CMK (cell line): ENCODE measurements at regions not wholly inside any gene's neighbourhood (a gene's known extent, or its start where the extent isn't known, plus 50 kb on each side); places are given as distances from the start of the nearest gene placed in this dataset.

ENCODE experiments used
- DNase-seq: peaks from one replicate; pipeline ENCODE4 v3.0.0-alpha.2; 2010; ENCODE audit warnings: low read depth

- DNase-seq, result no peak
Observed at GRCh38 chr5:73291873-73292272, 118.9 kb downstream of the TMEM174 start.

- DNase-seq, result no peak
Observed at GRCh38 chr5:73290242-73290641, 117.2 kb downstream of the TMEM174 start.

- DNase-seq, result no peak
Observed at GRCh38 chr5:73288803-73289720, 116.1 kb downstream of the TMEM174 start.

- no peak for DNase-seq
Observed at GRCh38 chr5:73286896-73287295, 113.9 kb downstream of the TMEM174 start.

- no peak for DNase-seq
Observed at GRCh38 chr5:73284985-73285384, 112.0 kb downstream of the TMEM174 start.

GRCh38 chr5:73284220-73284795 lies 111.3 kb downstream of the TMEM174 start:
- no peak for DNase-seq

GRCh38 chr5:73282923-73283322 lies 109.9 kb downstream of the TMEM174 start:
- no peak for DNase-seq

GRCh38 chr5:73282383-73282782 lies 109.4 kb downstream of the TMEM174 start:
- no peak for DNase-seq

GRCh38 chr5:73280821-73281746 lies 108.1 kb downstream of the TMEM174 start:
- no peak for DNase-seq

- no peak for DNase-seq
Observed at GRCh38 chr5:73280386-73280785, 107.4 kb downstream of the TMEM174 start.

GRCh38 chr5:73279805-73280204 lies 106.8 kb downstream of the TMEM174 start:
- no peak for DNase-seq

GRCh38 chr5:73278693-73279092 lies 105.7 kb downstream of the TMEM174 start:
- DNase-seq, result no peak

GRCh38 chr5:73274881-73275663 lies 102.1 kb downstream of the TMEM174 start:
- DNase-seq, result no peak

GRCh38 chr5:73274121-73274520 lies 101.1 kb downstream of the TMEM174 start:
- no peak for DNase-seq

- DNase-seq, result no peak
Observed at GRCh38 chr5:73273379-73274050, 100.5 kb downstream of the TMEM174 start.

GRCh38 chr5:73272351-73272750 lies 99.4 kb downstream of the TMEM174 start:
- DNase-seq, result no peak

- DNase-seq, result no peak
Observed at GRCh38 chr5:73268826-73269225, 95.8 kb downstream of the TMEM174 start.

GRCh38 chr5:73267766-73268435 lies 94.9 kb downstream of the TMEM174 start:
- no peak for DNase-seq

- no peak for DNase-seq
Observed at GRCh38 chr5:73266925-73267765, 94.2 kb downstream of the TMEM174 start.
